H9 (cell line): ENCODE measurements at regions not wholly inside any gene's neighbourhood (a gene's known extent, or its start where the extent isn't known, plus 50 kb on each side); places are given as distances from the start of the nearest gene placed in this dataset.

Source experiments
- DNase-seq: peaks from one replicate; pipeline ENCODE4 v3.0.0-alpha.2; 2017
- H2AFZ ChIP-seq: one replicate; pipeline ENCODE4 v1.6.1; 2013; ENCODE audit warnings: mild to moderate bottlenecking, low read length, control low read depth, moderate library complexity
- H2AK5ac ChIP-seq: 2 replicates; pipeline ENCODE4 v1.6.1; 2013; ENCODE audit warnings: low read length, control low read depth, mixed read lengths; ENCODE audit not compliant: insufficient read length
- H2BK120ac ChIP-seq: one replicate; pipeline ENCODE4 v1.6.1; 2013; ENCODE audit warnings: low read depth, mild to moderate bottlenecking, low read length, control low read depth, inconsistent platforms; ENCODE audit not compliant: poor library complexity, severe bottlenecking
- H2BK12ac ChIP-seq: 2 replicates; pipeline ENCODE4 v1.6.1; 2013; ENCODE audit warnings: low read length, control low read depth, mixed read lengths, low read depth; ENCODE audit not compliant: insufficient read length
- H2BK15ac ChIP-seq: 2 replicates; pipeline ENCODE4 v1.6.1; 2013; ENCODE audit warnings: low read depth, low read length, control low read depth
- H2BK20ac ChIP-seq: one replicate; pipeline ENCODE4 v1.6.1; 2013; ENCODE audit warnings: low read depth, mild to moderate bottlenecking, low read length, control low read depth, inconsistent platforms; ENCODE audit not compliant: poor library complexity, severe bottlenecking
- H2BK5ac ChIP-seq: 2 replicates; pipeline ENCODE4 v1.6.1; 2013; ENCODE audit warnings: low read length, control low read depth, mixed read lengths; ENCODE audit not compliant: insufficient read length
- H3K14ac ChIP-seq: 2 replicates; pipeline ENCODE4 v1.6.1; 2013; ENCODE audit warnings: low read length, control low read depth; ENCODE audit not compliant: insufficient read depth
- H3K18ac ChIP-seq: 2 replicates; pipeline ENCODE4 v1.6.1; 2013; ENCODE audit warnings: low read depth, mild to moderate bottlenecking, mixed read lengths, low read length, control low read depth; ENCODE audit not compliant: insufficient read length
- H3K23ac ChIP-seq: 2 replicates; pipeline ENCODE4 v1.6.1; 2013; ENCODE audit warnings: low read length, control low read depth, mixed read lengths, low read depth; ENCODE audit not compliant: insufficient read length
- H3K23me2 ChIP-seq: 2 replicates; pipeline ENCODE4 v1.6.1; 2013; ENCODE audit warnings: low read depth, mild to moderate bottlenecking, mixed read lengths, low read length, control low read depth; ENCODE audit not compliant: insufficient read length, poor library complexity, severe bottlenecking
- H3K27ac ChIP-seq: 2 replicates; pipeline ENCODE4 v1.5.1; 2013; ENCODE audit warnings: low read length, control low read depth, mixed read lengths, low read depth; ENCODE audit not compliant: insufficient read length
- H3K27me3 ChIP-seq: 2 replicates; pipeline ENCODE4 v1.6.1; 2013; ENCODE audit warnings: low read length, control low read depth, inconsistent platforms; ENCODE audit not compliant: insufficient read depth
- H3K4ac ChIP-seq: 2 replicates; pipeline ENCODE4 v1.6.1; 2013; ENCODE audit warnings: low read depth, mild to moderate bottlenecking, control low read depth, inconsistent platforms, low read length, moderate library complexity
- H3K4me1 ChIP-seq: 2 replicates; pipeline ENCODE4 v1.6.1; 2013; ENCODE audit warnings: low read length, control low read depth, inconsistent platforms; ENCODE audit not compliant: insufficient read depth
- H3K4me2 ChIP-seq: 2 replicates; pipeline ENCODE4 v1.6.1; 2013; ENCODE audit warnings: low read length, control low read depth, mixed read lengths; ENCODE audit not compliant: insufficient read length, insufficient read depth
- H3K56ac ChIP-seq: 2 replicates; pipeline ENCODE4 v1.6.1; 2013; ENCODE audit warnings: low read depth, mild to moderate bottlenecking, mixed read lengths, low read length, control low read depth; ENCODE audit not compliant: insufficient read length
- H3K79me1 ChIP-seq: 2 replicates; pipeline ENCODE4 v1.6.1; 2013; ENCODE audit warnings: low read depth, mild to moderate bottlenecking, moderate library complexity, low read length, control low read depth, inconsistent platforms; ENCODE audit not compliant: insufficient read depth, poor library complexity, severe bottlenecking
- H3K79me2 ChIP-seq: 2 replicates; pipeline ENCODE4 v1.6.1; 2013; ENCODE audit warnings: low read length, control low read depth, inconsistent platforms; ENCODE audit not compliant: insufficient read depth
- H3K9ac ChIP-seq: 2 replicates; pipeline ENCODE4 v1.6.1; 2013; ENCODE audit warnings: low read length, control low read depth, mixed read lengths; ENCODE audit not compliant: insufficient read length; ENCODE audit errors: extremely low read depth
- H3K9me3 ChIP-seq: one replicate; pipeline ENCODE4 v1.6.1; 2013; ENCODE audit warnings: low read depth, low read length, inconsistent platforms; ENCODE audit not compliant: control insufficient read depth
- H3T11ph ChIP-seq: one replicate; pipeline ENCODE4 v1.6.1; 2013; ENCODE audit warnings: mild to moderate bottlenecking, low read length, control low read depth, inconsistent platforms
- H4K20me1 ChIP-seq: one replicate; pipeline ENCODE4 v1.6.1; 2013; ENCODE audit not compliant: control insufficient read depth, insufficient read length, insufficient read depth
- H4K5ac ChIP-seq: 2 replicates; pipeline ENCODE4 v1.6.1; 2013; ENCODE audit warnings: low read depth, mild to moderate bottlenecking, mixed read lengths, low read length, control low read depth; ENCODE audit not compliant: insufficient read length
- H4K8ac ChIP-seq: replicated peaks from 2 replicates; pipeline ENCODE4 v1.6.1; 2013; ENCODE audit warnings: low read length, control low read depth, mixed read lengths, low read depth; ENCODE audit not compliant: insufficient read length
- H4K91ac ChIP-seq: 2 replicates; pipeline ENCODE4 v1.6.1; 2013; ENCODE audit warnings: low read depth, mild to moderate bottlenecking, moderate library complexity, mixed read lengths, low read length, control low read depth; ENCODE audit not compliant: insufficient read length
- H3K27ac Mint-ChIP-seq, 3 experiments: 2 replicates in 2 of 3; 3 replicates in 1 of 3; pipeline ENCODE4 v1.8.0; 2020 to 2021; ENCODE audit warnings: mixed read lengths in 3 of 3, mild to moderate bottlenecking in 1 of 3, moderate library complexity in 1 of 3
- H3K27me3 Mint-ChIP-seq: 2 replicates; pipeline ENCODE4 v1.8.0; 2021; ENCODE audit warnings: low read depth, mild to moderate bottlenecking, moderate library complexity, mixed read lengths
- H3K36me3 Mint-ChIP-seq, 3 experiments: 2 replicates in 2 of 3; 3 replicates in 1 of 3; pipeline ENCODE4 v1.8.0; 2020 to 2021; ENCODE audit warnings: low read depth in 3 of 3, mixed read lengths in 3 of 3; ENCODE audit not compliant: insufficient read depth in 1 of 3
- H3K4me1 Mint-ChIP-seq, 2 experiments: 2 replicates each; pipeline ENCODE4 v1.8.0; 2020; ENCODE audit warnings: mixed read lengths in 2 of 2
- H3K4me3 Mint-ChIP-seq, 2 experiments: 2 replicates in 1 of 2; 3 replicates in 1 of 2; pipeline ENCODE4 v1.8.0; 2020 to 2021; ENCODE audit warnings: mild to moderate bottlenecking in 2 of 2, mixed read lengths in 2 of 2, moderate library complexity in 1 of 2
- H3K9me3 Mint-ChIP-seq, 2 experiments: 2 replicates in 1 of 2; 3 replicates in 1 of 2; pipeline ENCODE4 v1.8.0; 2020; ENCODE audit warnings: mild to moderate bottlenecking in 2 of 2, mixed read lengths in 2 of 2, moderate library complexity in 1 of 2
- CTCF ChIP-seq: fragments of 200-600 bp; sonication (generic); conservative IDR thresholded peaks from 3 replicates; pipeline ENCODE4 v1.8.0; 2021; ENCODE audit warnings: antibody characterized with exemption, mild to moderate bottlenecking
- WGBS: extraction: QIAGEN DNeasy Blood & Tissue Kit; methylation state at CpG from one replicate; pipeline ENCODE4 v1.1.7; 2013; ENCODE audit warnings: missing lambda C conversion rate, low lambda C conversion rate, mixed read lengths; ENCODE audit not compliant: insufficient read length; ENCODE audit errors: extremely low coverage; 5-methylcytosine and 5-hydroxymethylcytosine counted together

- Histone ChIP-seq H2BK20ac (no peak overlapping the region), H2AFZ (no peak overlapping the region), H2BK12ac (no peak overlapping the region), H2AK5ac (no peak overlapping the region), H3K9me3 (no peaks in the 10 kb centered on the region), H2BK15ac (no peak overlapping the region), H4K20me1 (no peaks in the 10 kb centered on the region), H3K18ac (no peak overlapping the region), H3K27ac (no peak overlapping the region), H3K27me3 (no peaks in the 10 kb centered on the region), H4K8ac (no peak overlapping the region), H4K5ac (no peak overlapping the region), H3K23me2 (no peaks in the 10 kb centered on the region), H3K4me2 (no peak overlapping the region), H3T11ph (no peak overlapping the region), H3K79me1 (no peaks in the 10 kb centered on the region), H3K79me2 (no peaks in the 10 kb centered on the region), H4K91ac (no peak overlapping the region), H3K56ac (no peak overlapping the region), H3K23ac (no peak overlapping the region), H3K4ac (no peak overlapping the region), H3K9ac (no peak overlapping the region), H2BK120ac (no peak overlapping the region), H2BK5ac (no peak overlapping the region), H3K4me1 (no peaks in the 10 kb centered on the region), H3K14ac (no peak overlapping the region)
- TF ChIP-seq CTCF = no peak
- no peak for DNase-seq
- H3K4me3 Mint-ChIP-seq = no peak overlapping the region
- WGBS = no CpG with 5 or more reads among the region's 6 CpGs
- no peaks in the 10 kb centered on the region for H3K36me3 Mint-ChIP-seq
- H3K27ac Mint-ChIP-seq = no peak overlapping the region
- H3K4me1 Mint-ChIP-seq = no peaks in the 10 kb centered on the region
- H3K9me3 Mint-ChIP-seq = no peaks in the 10 kb centered on the region; a peak in 2 of 5 replicates
- no peaks in the 10 kb centered on the region; the same call in 1 of the 2 replicates for H3K27me3 Mint-ChIP-seq
Measured at GRCh38 chrX:925652-926061, 286.8 kb downstream of the CRLF2 start.
